Body of pancreas (tissue), 4 donors: ENCODE measurements at regions not wholly inside any gene's neighbourhood (a gene's known extent, or its start where the extent isn't known, plus 50 kb on each side); places are given as distances from the start of the nearest gene placed in this dataset.

Source experiments
- POLR2A ChIP-seq, 3 donors: fragments of 450-650 bp; IDR thresholded peaks; one replicate each; pipeline ENCODE4 v1.6.1; 2016; ENCODE audit warnings: antibody characterized with exemption in 3 of 3, mild to moderate bottlenecking in 2 of 3
- TF ChIP-seq, protein P1 (sequence below), 7 experiments: fragments of 450-650 bp in 4 of 7; fragments of 200-600 bp in 3 of 7; sonication (generic) in 3 of 7; IDR thresholded peaks; one replicate each; pipeline ENCODE4 v1.5.1; 2016 to 2019; ENCODE audit warnings: antibody characterized with exemption in 7 of 7

DNA sequence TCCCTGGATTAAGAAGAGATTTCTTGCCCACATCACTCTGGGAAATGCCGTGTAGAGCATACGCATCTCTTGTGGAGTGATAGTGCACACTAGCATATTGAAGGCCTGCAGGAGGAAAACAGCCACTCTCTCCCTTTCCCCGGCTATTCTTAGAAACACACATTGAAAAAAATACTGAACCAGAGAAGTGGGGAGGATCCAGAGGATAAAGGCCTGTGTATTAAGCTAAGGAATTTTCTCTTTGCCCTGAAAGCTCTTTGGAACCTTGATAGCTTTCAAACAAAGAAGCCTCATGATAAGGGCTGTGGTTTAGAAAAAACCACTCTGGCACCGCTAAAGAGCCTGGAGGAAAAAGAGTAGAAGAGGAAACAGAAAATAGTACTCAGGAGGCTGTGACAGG is 386.1 kb upstream of the NBEA start:
- TF ChIP-seq, protein P1, sequence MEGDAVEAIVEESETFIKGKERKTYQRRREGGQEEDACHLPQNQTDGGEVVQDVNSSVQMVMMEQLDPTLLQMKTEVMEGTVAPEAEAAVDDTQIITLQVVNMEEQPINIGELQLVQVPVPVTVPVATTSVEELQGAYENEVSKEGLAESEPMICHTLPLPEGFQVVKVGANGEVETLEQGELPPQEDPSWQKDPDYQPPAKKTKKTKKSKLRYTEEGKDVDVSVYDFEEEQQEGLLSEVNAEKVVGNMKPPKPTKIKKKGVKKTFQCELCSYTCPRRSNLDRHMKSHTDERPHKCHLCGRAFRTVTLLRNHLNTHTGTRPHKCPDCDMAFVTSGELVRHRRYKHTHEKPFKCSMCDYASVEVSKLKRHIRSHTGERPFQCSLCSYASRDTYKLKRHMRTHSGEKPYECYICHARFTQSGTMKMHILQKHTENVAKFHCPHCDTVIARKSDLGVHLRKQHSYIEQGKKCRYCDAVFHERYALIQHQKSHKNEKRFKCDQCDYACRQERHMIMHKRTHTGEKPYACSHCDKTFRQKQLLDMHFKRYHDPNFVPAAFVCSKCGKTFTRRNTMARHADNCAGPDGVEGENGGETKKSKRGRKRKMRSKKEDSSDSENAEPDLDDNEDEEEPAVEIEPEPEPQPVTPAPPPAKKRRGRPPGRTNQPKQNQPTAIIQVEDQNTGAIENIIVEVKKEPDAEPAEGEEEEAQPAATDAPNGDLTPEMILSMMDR (IDR thresholded peaks at IDR 0.05): no peak
- TF ChIP-seq POLR2A (IDR thresholded peaks at IDR 0.05): no peak
